ENCODE measurements at regions not wholly inside any gene's neighbourhood (a gene's known extent, or its start where the extent isn't known, plus 50 kb on each side); places are given as distances from the start of the nearest gene placed in this dataset.
A peak's percentile ranks its signal among the peaks of the same experiment; 100 is the strongest.
"Not testable (repeated sequence)": the region's sequence is repeated elsewhere in the genome, so short reads cannot be mapped to it uniquely, and the experiment has no call there.

GRCh38 chr3:72270072-72270681 is 485.2 kb upstream of the PROK2 start:
- TF ChIP-seq CTCF (conservative IDR thresholded peaks at IDR 0.05; ENCODE audit: low read depth, low read length): no peak
- H3K4me3 ChIP-seq (ENCODE audit: low read depth, low read length): no peak overlapping the region
- peak; percentile 98 for DNase-seq (ENCODE audit: low read depth)

- TF ChIP-seq CTCF (conservative IDR thresholded peaks at IDR 0.05; ENCODE audit: low read depth, low read length): no peak
- DNase-seq (ENCODE audit: low read depth): no peak
- no peak overlapping the region for H3K4me3 ChIP-seq (ENCODE audit: low read depth, low read length)
These were observed 484.5 kb upstream of the PROK2 start for GRCh38 chr3:72269475-72269874.

- H3K4me3 ChIP-seq (ENCODE audit: low read depth, low read length); DNase-seq (ENCODE audit: low read depth): not testable (repeated sequence)
These were observed 482.1 kb upstream of the PROK2 start for GRCh38 chr3:72266921-72267524.

- no peak for TF ChIP-seq CTCF (conservative IDR thresholded peaks at IDR 0.05; ENCODE audit: low read depth, low read length)
- no peak overlapping the region for H3K4me3 ChIP-seq (ENCODE audit: low read depth, low read length)
- DNase-seq (ENCODE audit: low read depth): no peak
These were observed 481.0 kb upstream of the PROK2 start for GRCh38 chr3:72266016-72266370.

GRCh38 chr3:72265256-72266015 is 480.5 kb upstream of the PROK2 start:
- peak; percentile 58 for DNase-seq (ENCODE audit: low read depth)
- no peak overlapping the region for H3K4me3 ChIP-seq (ENCODE audit: low read depth, low read length)
- TF ChIP-seq CTCF (conservative IDR thresholded peaks at IDR 0.05; ENCODE audit: low read depth, low read length): peak; percentile 51

- peak; percentile 9 for DNase-seq (ENCODE audit: low read depth)
- no peak for TF ChIP-seq CTCF (conservative IDR thresholded peaks at IDR 0.05; ENCODE audit: low read depth, low read length)
These were observed 478.5 kb upstream of the PROK2 start for GRCh38 chr3:72263223-72263990.

GRCh38 chr3:72262736-72263135 is 477.8 kb upstream of the PROK2 start:
- no peak for TF ChIP-seq CTCF (conservative IDR thresholded peaks at IDR 0.05; ENCODE audit: low read depth, low read length)
- no peak for DNase-seq (ENCODE audit: low read depth)
- H3K4me3 ChIP-seq (ENCODE audit: low read depth, low read length): no peak overlapping the region

More at GRCh38 chr3:72263223-72263990, 478.5 kb upstream of the PROK2 start:
- no peak overlapping the region for H3K4me3 ChIP-seq (ENCODE audit: low read depth, low read length)

All from choroid plexus epithelial cell (primary cell).